Body of pancreas (tissue), 4 donors: ENCODE measurements at regions not wholly inside any gene's neighbourhood (a gene's known extent, or its start where the extent isn't known, plus 50 kb on each side); places are given as distances from the start of the nearest gene placed in this dataset.

ENCODE experiments used
- ATAC-seq: fragments of 150-250 bp; one replicate; pipeline ENCODE4 v1.9.1; 2016
- DNase-seq, 4 donors: peaks; one replicate each; pipeline ENCODE4 v3.0.0-alpha.2; 2019
- H3K27ac ChIP-seq, 4 donors: fragments of 200-600 bp; sonication (generic); 1 replicate in 3 of 4; 2 replicates in 1 of 4; pipeline versions ENCODE4 v1.5.1 to v1.6.1; 2016 to 2019; ENCODE audit warnings: mild to moderate bottlenecking in 1 of 4, mixed read lengths in 1 of 4, moderate library complexity in 1 of 4
- H3K27me3 ChIP-seq, 2 donors: fragments of 200-600 bp; sonication (generic); one replicate each; pipeline ENCODE4 v1.6.0; 2016; ENCODE audit warnings: mild to moderate bottlenecking in 1 of 2
- H3K36me3 ChIP-seq, 2 donors: fragments of 200-600 bp; sonication (generic); replicated peaks in 1 of 2; 2 replicates each; pipeline ENCODE4 v1.5.1; 2016; ENCODE audit warnings: low read depth in 2 of 2; ENCODE audit not compliant: insufficient read depth in 1 of 2
- H3K4me1 ChIP-seq: fragments of 200-600 bp; sonication (generic); one replicate; pipeline ENCODE4 v1.6.0; 2016
- H3K4me3 ChIP-seq, 2 donors: fragments of 200-600 bp; sonication (generic); 1 replicate in 1 of 2; 2 replicates in 1 of 2; pipeline ENCODE4 v1.5.1; 2016 to 2019
- H3K9me3 ChIP-seq, 3 donors: fragments of 200-600 bp; sonication (generic); 1 replicate in 2 of 3; 2 replicates in 1 of 3; pipeline ENCODE4 v1.5.1; 2016
- POLR2A ChIP-seq, 3 donors: fragments of 450-650 bp; IDR thresholded peaks; one replicate each; pipeline ENCODE4 v1.6.1; 2016; ENCODE audit warnings: antibody characterized with exemption in 3 of 3, mild to moderate bottlenecking in 2 of 3
- WGBS, 2 donors: methylation state at CpG; one replicate each; pipeline ENCODE4 v1.1.5; 2017; 5-methylcytosine and 5-hydroxymethylcytosine counted together
- intact Hi-C: fragments of 100-400 bp; cut with DNase I; formaldehyde crosslinking; loops from one replicate; pipeline ENCODE4 v1.15.1; 2023
- TF ChIP-seq, protein P1 (sequence below), 7 experiments: fragments of 450-650 bp in 4 of 7; fragments of 200-600 bp in 3 of 7; sonication (generic) in 3 of 7; IDR thresholded peaks; one replicate each; pipeline ENCODE4 v1.5.1; 2016 to 2019; ENCODE audit warnings: antibody characterized with exemption in 7 of 7

DNA sequence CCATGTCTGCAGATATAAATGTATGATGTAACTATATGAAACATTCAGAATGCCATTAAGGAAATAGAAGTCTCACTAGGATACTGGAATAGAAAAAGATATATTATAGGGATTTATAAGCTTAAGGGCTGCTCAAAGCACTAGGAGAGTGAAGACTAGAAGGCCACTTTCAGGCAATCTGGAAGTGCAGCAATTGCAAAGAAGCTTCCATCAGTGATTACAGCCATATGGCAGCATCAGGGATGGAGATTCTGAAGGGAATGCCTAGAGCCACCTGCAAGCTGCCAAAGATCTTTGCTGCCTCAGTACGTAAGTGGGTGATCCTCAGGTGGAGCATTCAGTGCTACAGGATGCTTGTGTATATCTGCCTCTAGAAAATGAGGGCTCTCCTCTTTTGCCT is 796.2 kb upstream of the EPHA7 start:
- Histone ChIP-seq H3K4me1 (no peaks in the 10 kb centered on the region), H3K27ac (no peak overlapping the region), H3K27me3 (no peaks in the 10 kb centered on the region), H3K4me3 (no peak overlapping the region), H3K9me3 (no peaks in the 10 kb centered on the region), H3K36me3 (no peaks in the 10 kb centered on the region)
- DNase-seq (no peak), ATAC-seq (no peak)
- intact Hi-C loops: no loop called here
- TF ChIP-seq, protein P1, sequence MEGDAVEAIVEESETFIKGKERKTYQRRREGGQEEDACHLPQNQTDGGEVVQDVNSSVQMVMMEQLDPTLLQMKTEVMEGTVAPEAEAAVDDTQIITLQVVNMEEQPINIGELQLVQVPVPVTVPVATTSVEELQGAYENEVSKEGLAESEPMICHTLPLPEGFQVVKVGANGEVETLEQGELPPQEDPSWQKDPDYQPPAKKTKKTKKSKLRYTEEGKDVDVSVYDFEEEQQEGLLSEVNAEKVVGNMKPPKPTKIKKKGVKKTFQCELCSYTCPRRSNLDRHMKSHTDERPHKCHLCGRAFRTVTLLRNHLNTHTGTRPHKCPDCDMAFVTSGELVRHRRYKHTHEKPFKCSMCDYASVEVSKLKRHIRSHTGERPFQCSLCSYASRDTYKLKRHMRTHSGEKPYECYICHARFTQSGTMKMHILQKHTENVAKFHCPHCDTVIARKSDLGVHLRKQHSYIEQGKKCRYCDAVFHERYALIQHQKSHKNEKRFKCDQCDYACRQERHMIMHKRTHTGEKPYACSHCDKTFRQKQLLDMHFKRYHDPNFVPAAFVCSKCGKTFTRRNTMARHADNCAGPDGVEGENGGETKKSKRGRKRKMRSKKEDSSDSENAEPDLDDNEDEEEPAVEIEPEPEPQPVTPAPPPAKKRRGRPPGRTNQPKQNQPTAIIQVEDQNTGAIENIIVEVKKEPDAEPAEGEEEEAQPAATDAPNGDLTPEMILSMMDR (IDR thresholded peaks at IDR 0.05): no peak
- TF ChIP-seq POLR2A (IDR thresholded peaks at IDR 0.05): no peak
- 82 to 93% methylated on average over 1 of the region's 1 CpG for WGBS, 2 donors

DNA sequence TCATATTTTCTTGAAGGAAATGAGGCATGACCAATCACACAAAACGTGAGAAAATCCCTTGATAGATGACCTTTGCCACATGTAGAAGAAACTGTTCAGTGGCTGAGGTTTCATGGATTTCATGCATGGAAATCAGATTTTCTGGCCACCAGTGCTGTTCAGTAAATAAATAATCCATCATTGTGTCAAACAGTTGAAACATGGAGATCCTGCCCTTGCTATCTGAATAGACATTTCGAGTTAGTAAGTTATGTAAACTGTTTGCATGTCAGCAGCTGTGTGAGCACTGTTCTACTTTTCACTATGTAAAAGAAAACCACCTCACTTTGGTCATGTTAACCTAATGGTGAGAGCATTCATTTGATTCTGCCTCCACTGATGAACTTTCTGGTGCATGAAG is 793.9 kb upstream of the EPHA7 start:
- DNase-seq (no peak), ATAC-seq (no peak)
- intact Hi-C loops: no loop called here
- H3K9me3 ChIP-seq: no peaks in the 10 kb centered on the region
- H3K4me3 ChIP-seq: no peak overlapping the region
- WGBS, 2 donors: 0 to 6% methylated on average over 2 of the region's 2 CpGs
- TF ChIP-seq, protein P1 (IDR thresholded peaks at IDR 0.05): no peak
- TF ChIP-seq POLR2A (IDR thresholded peaks at IDR 0.05): no peak
- no peaks in the 10 kb centered on the region for H3K27me3 ChIP-seq
- no peak overlapping the region for H3K27ac ChIP-seq
- no peaks in the 10 kb centered on the region for H3K4me1 ChIP-seq
- no peaks in the 10 kb centered on the region for H3K36me3 ChIP-seq

GRCh38 chr6:94196891-94197290 is 777.5 kb upstream of the EPHA7 start:
- no peak for DNase-seq
- intact Hi-C loops: no loop called here
- 84 to 87% methylated on average over 5 of the region's 5 CpGs for WGBS, 2 donors

DNA sequence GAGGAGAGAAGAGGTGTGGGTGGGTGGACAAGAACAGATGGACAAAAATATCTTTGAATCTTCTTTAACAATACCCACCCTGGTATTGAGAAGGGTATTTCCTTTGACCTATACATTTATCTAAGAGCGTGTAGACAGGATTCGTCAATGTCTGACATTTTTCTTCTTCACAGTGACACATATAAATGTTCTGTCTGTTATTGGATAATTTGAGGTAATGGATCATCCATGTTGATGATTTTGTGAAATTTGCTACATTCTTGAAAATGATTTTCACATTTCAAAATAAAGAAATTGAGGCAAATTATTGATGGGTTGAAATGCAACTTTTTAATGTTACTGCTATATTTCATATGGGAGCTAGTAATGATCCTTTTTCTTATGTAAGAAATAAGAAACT is 770.7 kb upstream of the EPHA7 start:
- WGBS, 2 donors: 88 to 90% methylated on average over 2 of the region's 2 CpGs
- H3K4me1 ChIP-seq: no peaks in the 10 kb centered on the region
- intact Hi-C loops: no loop called here
- TF ChIP-seq, protein P1 (IDR thresholded peaks at IDR 0.05): no peak
- TF ChIP-seq POLR2A (IDR thresholded peaks at IDR 0.05): no peak
- H3K27me3 ChIP-seq: no peaks in the 10 kb centered on the region
- H3K27ac ChIP-seq: no peak overlapping the region
- DNase-seq (no peak), ATAC-seq (no peak)
- H3K36me3 ChIP-seq: no peaks in the 10 kb centered on the region
- H3K9me3 ChIP-seq: no peaks in the 10 kb centered on the region
- H3K4me3 ChIP-seq: no peak overlapping the region

More at GRCh38 chr6:94196891-94197290, 777.5 kb upstream of the EPHA7 start:
- H3K4me1 ChIP-seq: no peaks in the 10 kb centered on the region
- no peak for TF ChIP-seq POLR2A (IDR thresholded peaks at IDR 0.05)
- TF ChIP-seq, protein P1 (IDR thresholded peaks at IDR 0.05): no peak
- ATAC-seq: no peak
- H3K4me3 ChIP-seq: no peak overlapping the region
- H3K36me3 ChIP-seq: no peaks in the 10 kb centered on the region
- H3K27me3 ChIP-seq: no peaks in the 10 kb centered on the region
- H3K9me3 ChIP-seq: no peaks in the 10 kb centered on the region
- H3K27ac ChIP-seq: no peak overlapping the region

DNA sequence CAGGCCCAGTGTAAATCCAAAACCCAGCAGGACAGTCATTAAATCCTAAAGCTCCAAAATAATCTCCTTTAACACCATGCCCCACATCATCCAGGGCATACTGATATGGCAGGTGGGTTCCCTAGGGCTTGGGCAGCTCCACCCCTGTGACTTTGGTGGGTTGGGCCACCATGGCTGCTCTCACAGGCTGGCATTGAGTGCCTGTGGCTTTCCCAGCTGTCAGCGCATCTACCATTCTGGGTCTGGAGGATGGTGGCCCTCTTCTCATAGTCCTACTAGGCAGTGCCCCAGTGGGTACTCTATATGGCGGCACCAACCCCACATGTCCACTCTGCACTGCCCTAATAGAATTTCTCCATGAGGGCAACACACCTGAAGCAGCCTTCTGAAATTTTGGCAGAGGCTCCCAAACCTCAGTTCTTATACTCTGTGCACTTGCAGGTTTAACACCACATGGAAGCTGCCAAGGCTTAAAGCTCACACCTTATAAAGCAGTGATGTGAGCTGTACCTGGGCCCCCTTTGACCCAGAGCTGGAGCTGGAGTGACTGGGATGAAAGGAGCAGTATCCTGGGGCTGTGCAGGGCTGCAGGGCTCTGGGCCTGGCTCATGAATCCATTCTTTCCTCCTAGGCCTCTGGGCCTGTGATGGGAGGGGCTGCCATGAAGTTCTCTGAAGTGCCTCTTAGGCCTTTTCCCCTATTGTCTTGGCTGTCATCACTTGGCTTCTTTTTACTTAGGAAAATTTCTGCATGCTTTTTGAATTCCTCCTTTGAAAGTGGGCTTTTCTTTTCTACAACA is 765.5 kb upstream of the EPHA7 start:
- 88% methylated on average over 2 of the region's 2 CpGs; no CpG with 5 or more reads in 1 of the 2 donors for WGBS, 2 donors
- DNase-seq (no peak), ATAC-seq (no peak)
- Histone ChIP-seq H3K36me3 (no peaks in the 10 kb centered on the region), H3K27me3 (no peaks in the 10 kb centered on the region), H3K9me3 (no peaks in the 10 kb centered on the region), H3K4me3 (no peak overlapping the region), H3K27ac (no peak overlapping the region), H3K4me1 (no peaks in the 10 kb centered on the region)
- no peak for TF ChIP-seq POLR2A (IDR thresholded peaks at IDR 0.05)
- TF ChIP-seq, protein P1 (IDR thresholded peaks at IDR 0.05): no peak
- intact Hi-C loops: no loop called here
